ENCODE measurements at regions not wholly inside any gene's neighbourhood (a gene's known extent, or its start where the extent isn't known, plus 50 kb on each side); places are given as distances from the start of the nearest gene placed in this dataset.
"Not testable (repeated sequence)": the region's sequence is repeated elsewhere in the genome, so short reads cannot be mapped to it uniquely, and the experiment has no call there.

DNA sequence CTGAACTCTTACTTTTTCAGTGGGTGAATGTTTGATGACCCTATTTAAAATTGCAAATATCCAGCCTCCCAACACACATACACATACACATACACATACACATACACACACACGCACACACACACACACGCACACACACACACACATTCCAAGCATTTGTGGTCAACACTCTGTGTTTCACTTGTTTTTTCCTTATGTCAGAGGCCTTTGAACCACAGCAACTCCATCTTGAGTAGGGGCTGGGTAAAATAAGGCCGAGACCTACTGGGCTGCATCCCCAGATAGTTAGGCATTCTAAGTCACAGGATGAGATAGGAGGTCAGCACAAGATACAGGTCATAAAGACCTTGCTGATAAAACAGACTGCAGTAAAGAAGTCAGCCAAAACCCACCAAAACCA is 56.6 kb upstream of the BDP1 start:
- H3K4me1 ChIP-seq (ENCODE audit: control insufficient read depth, insufficient read depth, low read length); H3K18ac ChIP-seq (ENCODE audit: low read depth, low read length); in situ Hi-C loops (cut with MboI; ENCODE audit: low sequenced_read_pairs); H3K9me1 ChIP-seq (ENCODE audit: insufficient read depth, low read length); H3K14ac ChIP-seq (replicated peaks; ENCODE audit: low read depth, low read length); H2BK15ac ChIP-seq (ENCODE audit: low read depth, low read length); H2BK120ac ChIP-seq (ENCODE audit: low read depth, low read length); H2AK5ac ChIP-seq (ENCODE audit: low read depth, low read length); CTCF ChIA-PET; H3K4ac ChIP-seq (ENCODE audit: low read depth, low read length); H3K79me1 ChIP-seq (ENCODE audit: low read depth in 1 of 2, low read length in 2 of 2); H3K4me2 ChIP-seq (ENCODE audit: low read depth, low read length); dilution Hi-C loops (cut with HindIII; ENCODE audit: low sequenced_read_pairs, unreplicated experiment); H2AFZ ChIP-seq (replicated peaks; ENCODE audit: low read length, poor library complexity); H3K23ac ChIP-seq (ENCODE audit: low read depth, low read length); H3K56ac ChIP-seq (ENCODE audit: extremely low read depth, insufficient read depth, low read length); H4K5ac ChIP-seq (ENCODE audit: low read depth, low read length); H3K9me3 ChIP-seq (ENCODE audit: control insufficient read depth, insufficient read depth, low read length); H3K36me3 ChIP-seq (ENCODE audit: control insufficient read depth, insufficient read depth, low read length); H3K9ac ChIP-seq (ENCODE audit: low read depth, low read length); DNase-seq; H3K4me3 ChIP-seq (ENCODE audit: insufficient read depth, low read depth, low read length); ATAC-seq (ENCODE audit: low read depth); H3K27me3 ChIP-seq (ENCODE audit: control insufficient read depth, insufficient read depth, low read length); BruUV-seq (replicated peaks); H2BK5ac ChIP-seq (ENCODE audit: low read depth, low read length, poor library complexity, severe bottlenecking); H3K27ac ChIP-seq (ENCODE audit: insufficient read depth, low read length); H4K8ac ChIP-seq (ENCODE audit: low read depth in 2 of 2, low read length in 2 of 2); H2BK20ac ChIP-seq (ENCODE audit: low read depth, low read length); H4K91ac ChIP-seq (ENCODE audit: insufficient read depth, low read depth, low read length); POLR2A ChIA-PET (ENCODE audit: unreplicated experiment); H2AK9ac ChIP-seq (replicated peaks; ENCODE audit: low read depth, low read length, poor library complexity); intact Hi-C loops (cut with micrococcal nuclease); H4K20me1 ChIP-seq (ENCODE audit: insufficient read depth, low read length): not testable (repeated sequence)
- no CpG with 5 or more reads among the region's 3 CpGs for WGBS, 2 experiments (ENCODE audit: extremely low coverage in 2 of 2, insufficient read length in 1 of 2)

DNA sequence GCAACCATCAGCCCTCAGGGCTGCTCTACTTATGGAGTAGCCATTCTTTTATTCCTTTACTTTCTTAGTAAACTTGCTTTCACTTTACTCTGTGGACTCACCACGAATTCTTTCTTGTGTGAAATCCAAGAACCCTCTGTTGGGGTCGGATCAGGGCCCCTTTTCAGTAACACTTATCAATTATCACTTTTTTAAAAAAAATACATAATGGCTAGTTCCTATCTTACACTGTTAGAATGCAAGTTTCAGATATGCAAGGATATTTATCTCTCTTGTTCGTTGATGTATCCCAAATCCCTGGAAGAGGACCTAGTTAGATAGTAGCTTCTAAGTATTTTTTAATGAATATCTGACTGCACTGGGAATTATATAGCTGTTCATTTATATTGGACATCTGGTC is 56.0 kb upstream of the BDP1 start:
- H4K8ac ChIP-seq (ENCODE audit: low read depth in 2 of 2, low read length in 2 of 2); H4K91ac ChIP-seq (ENCODE audit: insufficient read depth, low read depth, low read length); H3K9me1 ChIP-seq (ENCODE audit: insufficient read depth, low read length); H3K23ac ChIP-seq (ENCODE audit: low read depth, low read length); H3K14ac ChIP-seq (replicated peaks; ENCODE audit: low read depth, low read length); intact Hi-C loops (cut with micrococcal nuclease); H4K5ac ChIP-seq (ENCODE audit: low read depth, low read length); CTCF ChIA-PET; H3K4me1 ChIP-seq (ENCODE audit: control insufficient read depth, insufficient read depth, low read length); H3K4me3 ChIP-seq (ENCODE audit: insufficient read depth, low read depth, low read length); POLR2A ChIA-PET (ENCODE audit: unreplicated experiment); H3K79me1 ChIP-seq (ENCODE audit: low read depth in 1 of 2, low read length in 2 of 2); H4K20me1 ChIP-seq (ENCODE audit: insufficient read depth, low read length); dilution Hi-C loops (cut with HindIII; ENCODE audit: low sequenced_read_pairs, unreplicated experiment); H3K4me2 ChIP-seq (ENCODE audit: low read depth, low read length); H2AK5ac ChIP-seq (ENCODE audit: low read depth, low read length); H3K9ac ChIP-seq (ENCODE audit: low read depth, low read length); ATAC-seq (ENCODE audit: low read depth); H2AK9ac ChIP-seq (replicated peaks; ENCODE audit: low read depth, low read length, poor library complexity); H2BK5ac ChIP-seq (ENCODE audit: low read depth, low read length, poor library complexity, severe bottlenecking); H3K9me3 ChIP-seq (ENCODE audit: control insufficient read depth, insufficient read depth, low read length); H2BK20ac ChIP-seq (ENCODE audit: low read depth, low read length); in situ Hi-C loops (cut with MboI; ENCODE audit: low sequenced_read_pairs); BruUV-seq (replicated peaks); H3K18ac ChIP-seq (ENCODE audit: low read depth, low read length); H3K56ac ChIP-seq (ENCODE audit: extremely low read depth, insufficient read depth, low read length); H3K36me3 ChIP-seq (ENCODE audit: control insufficient read depth, insufficient read depth, low read length); H3K27ac ChIP-seq (ENCODE audit: insufficient read depth, low read length); H2AFZ ChIP-seq (replicated peaks; ENCODE audit: low read length, poor library complexity); DNase-seq; H2BK120ac ChIP-seq (ENCODE audit: low read depth, low read length); H3K27me3 ChIP-seq (ENCODE audit: control insufficient read depth, insufficient read depth, low read length); H2BK15ac ChIP-seq (ENCODE audit: low read depth, low read length); H3K4ac ChIP-seq (ENCODE audit: low read depth, low read length): not testable (repeated sequence)
- no CpG with 5 or more reads among the region's 3 CpGs for WGBS, 2 experiments (ENCODE audit: extremely low coverage in 2 of 2, insufficient read length in 1 of 2)
